ENCODE measurements at regions not wholly inside any gene's neighbourhood (a gene's known extent, or its start where the extent isn't known, plus 50 kb on each side); places are given as distances from the start of the nearest gene placed in this dataset.

- TF ChIP-seq ZNF433 (tag by site-specific recombination; IDR thresholded peaks at IDR 0.05; ENCODE audit: low read depth) = no peak
- no peak for TF ChIP-seq EGR2 (tag by site-specific recombination; IDR thresholded peaks at IDR 0.05; ENCODE audit: low read depth)
- TF ChIP-seq ZNF214 (tag by site-specific recombination; IDR thresholded peaks at IDR 0.05; ENCODE audit: borderline replicate concordance) = no peak
- TF ChIP-seq KLF16 (tag by site-specific recombination; IDR thresholded peaks at IDR 0.05) = no peak
- no peak for TF ChIP-seq ZNF16 (tag by site-specific recombination; IDR thresholded peaks at IDR 0.05; ENCODE audit: low read depth)
- TF ChIP-seq ZFP41 (tag by site-specific recombination; IDR thresholded peaks at IDR 0.05; ENCODE audit: borderline replicate concordance) = no peak
- no peak for TF ChIP-seq ZNF48 (tag by site-specific recombination; IDR thresholded peaks at IDR 0.05)
- no peak for TF ChIP-seq BCL11A (tag by site-specific recombination; IDR thresholded peaks at IDR 0.05; ENCODE audit: low read depth)
- TF ChIP-seq SCRT2 (tag by site-specific recombination; IDR thresholded peaks at IDR 0.05) = no peak
- no peak for TF ChIP-seq ZNF10 (tag by site-specific recombination; IDR thresholded peaks at IDR 0.05)
- TF ChIP-seq KLF10 (tag by site-specific recombination; IDR thresholded peaks at IDR 0.05) = no peak
Observed at GRCh38 chr10:111745982-111746381, 437.6 kb downstream of the GPAM start (continued).

DNA sequence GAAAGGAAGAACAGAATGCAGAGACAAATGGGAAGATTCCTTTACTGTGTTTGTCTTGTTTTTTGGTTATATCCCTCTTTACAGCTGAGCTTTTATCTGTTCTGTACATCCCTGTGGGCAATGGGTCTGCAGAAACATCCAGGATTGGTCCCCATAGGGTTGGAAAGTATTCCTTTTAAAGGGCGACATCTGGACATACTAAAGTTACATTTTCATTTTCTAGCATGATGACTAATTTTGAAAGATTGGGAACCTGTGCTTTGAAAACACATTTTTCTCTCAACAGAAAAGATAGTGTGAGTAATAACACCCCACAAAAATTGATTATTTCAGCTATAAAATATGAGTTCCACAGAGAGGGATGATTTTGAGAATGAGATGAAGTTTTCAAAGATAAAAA is 435.8 kb downstream of the GPAM start:
- no peak overlapping the region for H3K27ac ChIP-seq (ENCODE audit: extremely low read depth, low read depth, low read length)
- H3K4me3 ChIP-seq (ENCODE audit: low read depth, low read length) = no peak overlapping the region
- H3K4me1 ChIP-seq (ENCODE audit: control insufficient read depth, insufficient read depth, low read length) = no peaks in the 10 kb centered on the region
- no peaks in the 10 kb centered on the region for H3K9me3 ChIP-seq (ENCODE audit: control insufficient read depth, insufficient read depth, low read depth, low read length)
- ChIA-PET CTCF (interaction anchor here (0.9 kb wide), 1 partner anchor 9 kb away, joined by 4 read pairs; no protein-coding TSS in a partner anchor), POLR2A (no interaction called here)
- no peak for TF ChIP-seq ZNF221 (tag by site-specific recombination; IDR thresholded peaks at IDR 0.05; ENCODE audit: borderline replicate concordance)
- no peak for TF ChIP-seq ZNF426 (tag by site-specific recombination; IDR thresholded peaks at IDR 0.05)
- TF ChIP-seq ZNF785 (tag by site-specific recombination; IDR thresholded peaks at IDR 0.05) = no peak
- no peak for TF ChIP-seq ZNF311 (tag by site-specific recombination; IDR thresholded peaks at IDR 0.05; ENCODE audit: borderline replicate concordance)
- no peak for TF ChIP-seq ZSCAN23 (tag by site-specific recombination; IDR thresholded peaks at IDR 0.05)
- no peak for TF ChIP-seq ZNF837 (tag by site-specific recombination; IDR thresholded peaks at IDR 0.05)
- no peak for TF ChIP-seq PRDM1 (tag by site-specific recombination; IDR thresholded peaks at IDR 0.05)
- no peak for TF ChIP-seq ZNF433 (tag by site-specific recombination; IDR thresholded peaks at IDR 0.05; ENCODE audit: low read depth)
- TF ChIP-seq HOXD13 (CRISPR knock-in tag; IDR thresholded peaks at IDR 0.05; ENCODE audit: borderline replicate concordance) = no peak
- H3K36me3 ChIP-seq (ENCODE audit: control insufficient read depth in 2 of 2, insufficient read depth in 1 of 2, low read length in 2 of 2) = no peaks in the 10 kb centered on the region

DNA sequence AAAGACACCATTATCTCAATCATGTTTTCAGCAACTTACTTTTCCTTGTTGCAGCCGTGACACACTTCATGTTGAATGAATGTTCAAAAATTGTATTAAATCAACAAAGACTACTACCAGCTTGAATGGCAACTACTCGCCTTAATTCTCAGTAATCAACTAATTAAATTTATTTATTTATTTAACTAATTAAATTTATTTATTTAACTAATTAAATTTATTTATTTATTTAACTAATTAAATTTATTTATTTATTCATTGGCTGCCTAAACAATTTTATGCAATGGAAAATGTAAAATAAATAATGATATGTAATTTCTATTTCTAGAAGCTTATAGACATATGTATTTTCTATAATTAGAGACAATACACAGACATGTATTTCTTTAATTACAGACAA is 435.4 kb downstream of the GPAM start:
- ChIA-PET CTCF (interaction anchor here (0.6 to 0.9 kb wide), 3 partner anchors 8 to 654 kb away, joined by 3 to 4 read pairs (median 3); no protein-coding TSS in a partner anchor), POLR2A (no interaction called here)
- H3K36me3 ChIP-seq (ENCODE audit: control insufficient read depth in 2 of 2, insufficient read depth in 1 of 2, low read length in 2 of 2) = no peaks in the 10 kb centered on the region
- H3K4me3 ChIP-seq (ENCODE audit: low read depth, low read length) = no peak overlapping the region
- TF ChIP-seq, protein P1, sequence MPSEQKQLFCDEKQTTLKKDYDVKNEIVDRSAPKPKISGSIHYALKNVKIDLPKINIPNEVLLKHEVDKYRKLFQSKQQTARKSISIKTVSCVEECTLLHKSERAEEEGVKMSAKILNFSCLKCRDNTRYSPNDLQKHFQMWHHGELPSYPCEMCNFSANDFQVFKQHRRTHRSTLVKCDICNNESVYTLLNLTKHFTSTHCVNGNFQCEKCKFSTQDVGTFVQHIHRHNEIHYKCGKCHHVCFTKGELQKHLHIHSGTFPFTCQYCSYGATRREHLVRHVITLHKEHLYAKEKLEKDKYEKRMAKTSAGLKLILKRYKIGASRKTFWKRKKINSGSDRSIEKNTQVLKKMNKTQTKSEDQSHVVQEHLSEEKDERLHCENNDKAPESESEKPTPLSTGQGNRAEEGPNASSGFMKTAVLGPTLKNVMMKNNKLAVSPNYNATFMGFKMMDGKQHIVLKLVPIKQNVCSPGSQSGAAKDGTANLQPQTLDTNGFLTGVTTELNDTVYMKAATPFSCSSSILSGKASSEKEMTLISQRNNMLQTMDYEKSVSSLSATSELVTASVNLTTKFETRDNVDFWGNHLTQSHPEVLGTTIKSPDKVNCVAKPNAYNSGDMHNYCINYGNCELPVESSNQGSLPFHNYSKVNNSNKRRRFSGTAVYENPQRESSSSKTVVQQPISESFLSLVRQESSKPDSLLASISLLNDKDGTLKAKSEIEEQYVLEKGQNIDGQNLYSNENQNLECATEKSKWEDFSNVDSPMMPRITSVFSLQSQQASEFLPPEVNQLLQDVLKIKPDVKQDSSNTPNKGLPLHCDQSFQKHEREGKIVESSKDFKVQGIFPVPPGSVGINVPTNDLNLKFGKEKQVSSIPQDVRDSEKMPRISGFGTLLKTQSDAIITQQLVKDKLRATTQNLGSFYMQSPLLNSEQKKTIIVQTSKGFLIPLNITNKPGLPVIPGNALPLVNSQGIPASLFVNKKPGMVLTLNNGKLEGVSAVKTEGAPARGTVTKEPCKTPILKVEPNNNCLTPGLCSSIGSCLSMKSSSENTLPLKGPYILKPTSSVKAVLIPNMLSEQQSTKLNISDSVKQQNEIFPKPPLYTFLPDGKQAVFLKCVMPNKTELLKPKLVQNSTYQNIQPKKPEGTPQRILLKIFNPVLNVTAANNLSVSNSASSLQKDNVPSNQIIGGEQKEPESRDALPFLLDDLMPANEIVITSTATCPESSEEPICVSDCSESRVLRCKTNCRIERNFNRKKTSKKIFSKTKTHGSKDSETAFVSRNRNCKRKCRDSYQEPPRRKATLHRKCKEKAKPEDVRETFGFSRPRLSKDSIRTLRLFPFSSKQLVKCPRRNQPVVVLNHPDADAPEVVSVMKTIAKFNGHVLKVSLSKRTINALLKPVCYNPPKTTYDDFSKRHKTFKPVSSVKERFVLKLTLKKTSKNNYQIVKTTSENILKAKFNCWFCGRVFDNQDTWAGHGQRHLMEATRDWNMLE (tag by site-specific recombination; conservative IDR thresholded peaks at IDR 0.05; ENCODE audit: low read depth) = no peak
- no peak for TF ChIP-seq ZNF335 (tag by site-specific recombination; conservative IDR thresholded peaks at IDR 0.05)
- TF ChIP-seq KLF8 (tag by site-specific recombination; IDR thresholded peaks at IDR 0.05) = no peak
- TF ChIP-seq ZNF10 (tag by site-specific recombination; IDR thresholded peaks at IDR 0.05) = no peak
- TF ChIP-seq ZNF664 (tag by site-specific recombination; IDR thresholded peaks at IDR 0.05) = no peak
- TF ChIP-seq KLF16 (tag by site-specific recombination; IDR thresholded peaks at IDR 0.05) = no peak
- no peak for TF ChIP-seq ZFP37 (tag by site-specific recombination; IDR thresholded peaks at IDR 0.05)
- TF ChIP-seq, protein P2, sequence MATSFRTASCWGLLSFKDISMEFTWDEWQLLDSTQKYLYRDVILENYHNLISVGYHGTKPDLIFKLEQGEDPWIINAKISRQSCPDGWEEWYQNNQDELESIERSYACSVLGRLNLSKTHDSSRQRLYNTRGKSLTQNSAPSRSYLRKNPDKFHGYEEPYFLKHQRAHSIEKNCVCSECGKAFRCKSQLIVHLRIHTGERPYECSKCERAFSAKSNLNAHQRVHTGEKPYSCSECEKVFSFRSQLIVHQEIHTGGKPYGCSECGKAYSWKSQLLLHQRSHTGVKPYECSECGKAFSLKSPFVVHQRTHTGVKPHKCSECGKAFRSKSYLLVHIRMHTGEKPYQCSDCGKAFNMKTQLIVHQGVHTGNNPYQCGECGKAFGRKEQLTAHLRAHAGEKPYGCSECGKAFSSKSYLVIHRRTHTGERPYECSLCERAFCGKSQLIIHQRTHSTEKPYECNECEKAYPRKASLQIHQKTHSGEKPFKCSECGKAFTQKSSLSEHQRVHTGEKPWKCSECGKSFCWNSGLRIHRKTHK (tag by site-specific recombination; IDR thresholded peaks at IDR 0.05) = no peak
- TF ChIP-seq ZNF214 (tag by site-specific recombination; IDR thresholded peaks at IDR 0.05; ENCODE audit: borderline replicate concordance) = no peak
- no peak for TF ChIP-seq ZFP69B (tag by site-specific recombination; IDR thresholded peaks at IDR 0.05)
- no peak for TF ChIP-seq ZNF433 (tag by site-specific recombination; IDR thresholded peaks at IDR 0.05; ENCODE audit: low read depth)
- no peak for TF ChIP-seq ZNF623 (tag by site-specific recombination; IDR thresholded peaks at IDR 0.05)
- TF ChIP-seq YY2 (tag by site-specific recombination; IDR thresholded peaks at IDR 0.05) = no peak
- no peak for TF ChIP-seq OSR2 (tag by site-specific recombination; IDR thresholded peaks at IDR 0.05)
- H3K27ac ChIP-seq (ENCODE audit: extremely low read depth, low read depth, low read length) = no peak overlapping the region
- H3K9me3 ChIP-seq (ENCODE audit: control insufficient read depth, insufficient read depth, low read depth, low read length) = no peaks in the 10 kb centered on the region
- H3K4me1 ChIP-seq (ENCODE audit: control insufficient read depth, insufficient read depth, low read length) = no peaks in the 10 kb centered on the region

All from HEK293 (cell line).